Activated naive CD4-positive, alpha-beta T cell treated with anti-CD3 and anti-CD28 coated beads, Interleukin-2, amount 10 ng/mL, durations not matched to agents 7 days and 5 days (primary cell): ENCODE measurements at regions not wholly inside any gene's neighbourhood (a gene's known extent, or its start where the extent isn't known, plus 50 kb on each side); places are given as distances from the start of the nearest gene placed in this dataset.
"Not testable (repeated sequence)": the region's sequence is repeated elsewhere in the genome, so short reads cannot be mapped to it uniquely, and the experiment has no call there.

Experiments used
- CTCF ChIA-PET: fragments of 350-600 bp; sonication (Branson Sonifier 250); formaldehyde crosslinking; loops from one replicate; lab custom pipeline; 2021; ENCODE audit warnings: antibody characterized with exemption; lab: Charles Lee
- DNase-seq: peaks from one replicate; pipeline ENCODE4 v3.0.0-alpha.2; 2020
- H3K27ac Mint-ChIP-seq: one replicate; pipeline ENCODE4 v1.8.0; 2021; ENCODE audit warnings: mild to moderate bottlenecking, moderate library complexity, mixed read lengths
- H3K27me3 Mint-ChIP-seq: one replicate; pipeline ENCODE4 v1.8.0; 2021; ENCODE audit warnings: mild to moderate bottlenecking, mixed read lengths
- H3K36me3 Mint-ChIP-seq: one replicate; pipeline ENCODE4 v1.8.0; 2021; ENCODE audit warnings: mixed read lengths
- H3K4me1 Mint-ChIP-seq: one replicate; pipeline ENCODE4 v1.8.0; 2021; ENCODE audit warnings: mixed read lengths
- H3K4me3 Mint-ChIP-seq: one replicate; pipeline ENCODE4 v1.8.0; 2021; ENCODE audit warnings: mild to moderate bottlenecking, moderate library complexity, mixed read lengths
- H3K9me3 Mint-ChIP-seq: one replicate; pipeline ENCODE4 v1.8.0; 2021; ENCODE audit warnings: mixed read lengths

DNA sequence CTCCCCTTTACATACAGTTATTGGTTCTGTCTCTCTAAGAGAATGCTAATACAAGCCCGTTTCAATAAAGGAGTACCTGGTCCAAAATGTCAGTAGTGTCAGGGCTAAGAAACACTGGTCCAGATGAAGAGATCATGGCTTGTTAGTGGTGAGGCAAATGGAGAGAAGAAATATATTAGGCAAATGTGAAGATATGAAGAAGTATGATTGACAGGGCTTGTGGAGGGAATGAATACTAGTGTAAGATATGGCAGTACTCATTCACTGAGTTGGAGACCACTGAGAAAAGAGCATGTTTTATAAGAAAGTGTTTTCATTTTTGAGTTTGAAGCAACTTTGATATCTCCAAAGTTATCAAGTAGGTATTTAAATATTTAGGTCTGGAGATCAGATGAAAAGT lies 290.5 kb upstream of the MEF2C start:
- Mint-ChIP-seq H3K27ac (no peak overlapping the region), H3K4me1 (no peaks in the 10 kb centered on the region), H3K36me3 (no peaks in the 10 kb centered on the region), H3K27me3 (no peaks in the 10 kb centered on the region), H3K9me3 (peaks cover 1% of the 10 kb centered on the region), H3K4me3 (no peak overlapping the region)
- DNase-seq = no peak
- CTCF ChIA-PET = no interaction called here

DNA sequence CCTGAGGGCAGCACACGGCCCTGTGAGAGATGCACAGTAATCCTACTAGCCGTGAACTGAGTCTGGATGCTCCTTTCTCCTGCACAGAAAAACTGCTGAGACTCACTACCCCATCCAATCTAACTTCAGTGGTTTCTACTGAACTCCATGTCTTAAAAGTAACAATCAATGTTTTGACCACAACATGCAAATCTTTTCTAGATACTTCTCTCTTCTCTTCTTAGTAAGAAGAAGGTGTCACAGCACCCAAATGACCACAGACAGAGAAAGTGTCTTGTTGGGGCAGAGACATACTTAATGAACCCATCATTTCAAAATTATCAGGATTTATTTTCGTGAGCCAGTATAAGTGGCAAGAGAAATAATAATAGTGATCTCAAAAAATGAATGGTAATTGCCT lies 285.8 kb upstream of the MEF2C start:
- no peaks in the 10 kb centered on the region for H3K36me3 Mint-ChIP-seq
- DNase-seq = no peak
- no peaks in the 10 kb centered on the region for H3K4me1 Mint-ChIP-seq
- H3K27ac Mint-ChIP-seq = no peak overlapping the region
- H3K27me3 Mint-ChIP-seq = no peaks in the 10 kb centered on the region
- CTCF ChIA-PET = no interaction called here
- H3K4me3 Mint-ChIP-seq = no peak overlapping the region
- peaks cover 3% of the 10 kb centered on the region for H3K9me3 Mint-ChIP-seq

DNA sequence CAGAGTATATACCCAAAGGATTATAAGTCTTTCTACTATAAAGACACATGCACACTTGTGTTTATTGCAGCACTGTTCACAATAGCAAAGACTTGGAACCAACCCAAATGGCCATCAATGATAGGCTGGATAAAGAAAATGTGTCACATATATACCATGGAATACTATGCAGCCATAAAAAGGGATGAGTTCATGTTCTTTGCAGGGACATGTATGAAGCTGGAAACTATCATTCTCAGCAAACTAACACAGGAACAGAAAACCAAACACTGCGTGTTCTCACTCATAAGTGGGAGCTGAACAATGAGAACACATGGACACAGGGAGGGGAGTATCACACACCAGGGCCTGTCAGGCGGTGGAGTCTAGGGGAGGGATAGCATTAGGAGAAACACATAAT lies 281.7 kb upstream of the MEF2C start:
- H3K4me1 Mint-ChIP-seq, H3K27ac Mint-ChIP-seq, H3K27me3 Mint-ChIP-seq, H3K4me3 Mint-ChIP-seq, H3K36me3 Mint-ChIP-seq, H3K9me3 Mint-ChIP-seq, CTCF ChIA-PET, DNase-seq: not testable (repeated sequence)

DNA sequence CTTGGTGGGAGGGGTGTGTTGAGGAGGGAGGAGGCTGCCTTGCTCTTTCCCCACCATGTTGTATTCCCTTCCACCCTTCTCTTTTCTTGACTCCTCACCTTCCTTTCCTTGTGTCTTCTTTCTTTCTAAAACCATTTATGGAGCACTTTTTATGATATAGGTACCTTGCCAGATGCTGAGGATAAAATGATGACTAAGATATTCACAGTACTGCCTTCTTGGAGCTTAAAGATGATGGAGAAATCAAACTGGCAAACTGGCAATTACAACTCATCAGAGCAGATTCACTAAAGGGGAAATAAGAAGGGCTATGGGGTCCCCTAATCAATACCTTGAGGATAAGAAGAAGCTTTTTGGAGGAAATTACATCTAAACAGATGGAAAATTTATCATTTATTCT lies 273.2 kb upstream of the MEF2C start:
- no peaks in the 10 kb centered on the region for H3K4me1 Mint-ChIP-seq
- H3K9me3 Mint-ChIP-seq = no peaks in the 10 kb centered on the region
- no peaks in the 10 kb centered on the region for H3K27me3 Mint-ChIP-seq
- H3K4me3 Mint-ChIP-seq = no peak overlapping the region
- H3K36me3 Mint-ChIP-seq = no peaks in the 10 kb centered on the region
- DNase-seq = no peak
- no peak overlapping the region for H3K27ac Mint-ChIP-seq
- CTCF ChIA-PET = no interaction called here

DNA sequence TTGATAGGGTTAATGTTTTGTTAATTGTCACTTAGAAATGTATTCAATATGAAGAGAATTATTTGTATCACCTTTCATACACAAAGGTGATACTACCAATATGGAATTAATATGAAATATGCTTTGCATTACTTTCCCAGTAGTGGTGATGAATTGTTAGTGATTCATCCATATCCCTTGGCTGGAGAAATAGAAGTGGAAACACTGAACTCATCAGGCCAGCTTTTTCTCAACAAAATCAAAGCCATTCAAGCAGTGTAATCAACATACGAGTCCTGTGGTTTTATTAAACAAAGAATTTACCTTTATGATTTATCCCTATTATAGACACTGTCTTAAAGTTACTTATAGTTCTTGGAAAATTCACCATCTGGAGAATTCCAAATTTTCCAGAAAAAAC lies 264.0 kb upstream of the MEF2C start:
- DNase-seq = no peak
- CTCF ChIA-PET = no interaction called here
- Mint-ChIP-seq H3K9me3 (peaks cover 2% of the 10 kb centered on the region), H3K4me1 (no peaks in the 10 kb centered on the region), H3K27ac (no peak overlapping the region), H3K27me3 (no peaks in the 10 kb centered on the region), H3K4me3 (no peak overlapping the region), H3K36me3 (no peaks in the 10 kb centered on the region)

DNA sequence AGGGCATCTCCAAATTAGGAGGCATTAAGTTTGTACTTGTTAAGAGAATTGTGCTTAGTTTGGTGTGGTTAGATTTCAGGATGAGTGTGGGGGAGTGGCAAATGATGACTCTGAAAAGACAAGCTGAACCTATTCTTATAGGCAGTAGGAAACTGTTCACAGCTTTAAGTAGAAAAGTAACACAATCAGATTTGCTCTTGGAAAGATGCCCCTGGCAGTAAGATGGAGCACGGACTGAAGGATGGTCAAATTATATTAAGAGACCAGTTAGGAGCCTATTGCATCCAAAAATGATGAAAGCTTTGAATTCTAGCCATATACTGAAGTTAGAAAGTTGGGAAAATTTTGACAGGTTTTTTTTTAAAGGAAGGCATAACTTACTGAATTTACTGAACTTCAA lies 254.2 kb upstream of the MEF2C start:
- Mint-ChIP-seq H3K27me3 (no peaks in the 10 kb centered on the region), H3K9me3 (no peaks in the 10 kb centered on the region), H3K36me3 (no peaks in the 10 kb centered on the region), H3K4me1 (no peaks in the 10 kb centered on the region), H3K4me3 (no peak overlapping the region), H3K27ac (no peak overlapping the region)
- DNase-seq = no peak
- CTCF ChIA-PET = no interaction called here

DNA sequence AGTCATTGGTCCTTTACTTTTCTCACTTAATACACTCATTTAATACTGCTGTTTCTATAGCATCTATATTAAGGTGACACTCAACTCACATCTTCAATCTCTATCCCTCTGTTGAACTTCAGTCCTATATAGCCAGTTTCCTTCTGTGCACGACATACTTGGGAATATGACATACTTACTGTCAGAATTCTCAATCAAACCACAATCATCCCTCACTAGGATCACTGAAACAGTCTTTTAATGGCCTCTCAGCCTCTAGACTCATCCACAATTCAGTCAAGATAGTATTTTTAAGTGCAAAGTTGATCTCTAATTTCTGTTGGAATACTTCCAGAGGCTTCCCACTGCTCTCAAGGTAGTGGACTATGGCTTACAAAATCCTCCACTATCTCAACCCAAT lies 251.0 kb upstream of the MEF2C start:
- no peak overlapping the region for H3K4me3 Mint-ChIP-seq
- H3K27me3 Mint-ChIP-seq = no peaks in the 10 kb centered on the region
- H3K36me3 Mint-ChIP-seq = no peaks in the 10 kb centered on the region
- H3K4me1 Mint-ChIP-seq = no peaks in the 10 kb centered on the region
- DNase-seq = no peak
- CTCF ChIA-PET = no interaction called here
- H3K9me3 Mint-ChIP-seq = no peaks in the 10 kb centered on the region
- H3K27ac Mint-ChIP-seq = no peak overlapping the region

DNA sequence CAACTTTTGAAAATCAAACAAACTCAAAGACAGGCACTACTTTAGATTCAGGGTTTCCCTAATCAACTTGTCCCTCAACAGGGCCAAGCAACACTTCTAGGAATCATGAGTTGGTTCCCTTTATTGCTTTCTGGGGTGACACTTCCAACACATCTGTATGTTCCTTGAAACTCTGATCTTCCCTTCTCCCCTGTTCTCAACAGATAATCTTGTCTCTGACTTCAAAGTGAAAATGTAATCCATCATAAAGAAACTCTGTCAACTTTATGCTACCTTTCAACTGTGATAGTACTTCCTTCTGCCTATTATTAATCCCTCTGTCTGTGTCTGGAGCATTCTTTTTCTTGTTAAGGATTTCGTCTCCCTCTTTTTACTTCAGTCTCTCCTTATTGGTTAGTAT lies 250.1 kb upstream of the MEF2C start:
- Mint-ChIP-seq H3K27ac (no peak overlapping the region), H3K9me3 (no peaks in the 10 kb centered on the region), H3K27me3 (no peaks in the 10 kb centered on the region), H3K4me1 (no peaks in the 10 kb centered on the region), H3K4me3 (no peak overlapping the region), H3K36me3 (no peaks in the 10 kb centered on the region)
- DNase-seq = no peak
- CTCF ChIA-PET = no interaction called here

DNA sequence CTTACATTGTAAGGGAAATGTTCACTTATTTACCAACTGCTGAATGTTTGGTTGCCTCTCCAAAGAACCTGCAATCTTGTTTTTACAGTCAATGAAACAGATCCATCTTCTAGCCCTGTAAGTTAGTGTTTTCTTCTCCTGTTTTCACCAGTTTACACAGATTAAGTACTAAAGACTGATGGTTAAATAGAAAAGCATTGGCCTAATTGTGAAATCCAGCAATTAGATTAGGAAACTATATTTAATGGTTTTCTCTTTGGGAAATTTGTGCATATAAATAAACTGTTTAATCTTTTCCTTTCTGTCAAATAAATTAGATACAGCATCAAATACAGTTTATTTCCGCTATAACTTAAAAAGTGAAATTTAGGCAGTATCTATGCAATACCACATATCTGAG lies 247.9 kb upstream of the MEF2C start:
- Mint-ChIP-seq H3K4me3 (no peak overlapping the region), H3K4me1 (no peaks in the 10 kb centered on the region), H3K27me3 (no peaks in the 10 kb centered on the region), H3K36me3 (no peaks in the 10 kb centered on the region), H3K27ac (no peak overlapping the region), H3K9me3 (no peaks in the 10 kb centered on the region)
- no peak for DNase-seq
- CTCF ChIA-PET = no interaction called here

DNA sequence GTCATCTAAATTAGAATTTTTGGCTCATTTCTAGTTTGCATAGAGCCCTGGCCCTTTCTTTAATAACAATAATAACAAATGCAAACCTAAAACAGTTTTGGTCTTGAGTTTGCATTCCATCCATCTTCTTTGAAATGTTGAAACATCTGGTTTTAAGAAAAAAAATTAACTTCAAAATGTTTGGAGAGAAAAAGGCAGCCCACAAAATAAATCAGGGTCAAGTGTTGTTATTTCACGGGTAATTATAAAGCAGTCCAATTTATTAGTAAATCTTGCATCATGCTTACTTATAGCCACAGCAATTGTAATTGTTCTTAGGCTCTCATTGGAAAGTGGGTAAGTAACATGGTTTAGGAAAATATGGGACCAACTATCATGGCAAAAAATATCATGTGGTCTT lies 247.0 kb upstream of the MEF2C start:
- H3K27ac Mint-ChIP-seq = no peak overlapping the region
- CTCF ChIA-PET = no interaction called here
- H3K9me3 Mint-ChIP-seq = no peaks in the 10 kb centered on the region
- no peak overlapping the region for H3K4me3 Mint-ChIP-seq
- DNase-seq = no peak
- H3K27me3 Mint-ChIP-seq = no peaks in the 10 kb centered on the region
- H3K36me3 Mint-ChIP-seq = no peaks in the 10 kb centered on the region
- H3K4me1 Mint-ChIP-seq = no peaks in the 10 kb centered on the region

DNA sequence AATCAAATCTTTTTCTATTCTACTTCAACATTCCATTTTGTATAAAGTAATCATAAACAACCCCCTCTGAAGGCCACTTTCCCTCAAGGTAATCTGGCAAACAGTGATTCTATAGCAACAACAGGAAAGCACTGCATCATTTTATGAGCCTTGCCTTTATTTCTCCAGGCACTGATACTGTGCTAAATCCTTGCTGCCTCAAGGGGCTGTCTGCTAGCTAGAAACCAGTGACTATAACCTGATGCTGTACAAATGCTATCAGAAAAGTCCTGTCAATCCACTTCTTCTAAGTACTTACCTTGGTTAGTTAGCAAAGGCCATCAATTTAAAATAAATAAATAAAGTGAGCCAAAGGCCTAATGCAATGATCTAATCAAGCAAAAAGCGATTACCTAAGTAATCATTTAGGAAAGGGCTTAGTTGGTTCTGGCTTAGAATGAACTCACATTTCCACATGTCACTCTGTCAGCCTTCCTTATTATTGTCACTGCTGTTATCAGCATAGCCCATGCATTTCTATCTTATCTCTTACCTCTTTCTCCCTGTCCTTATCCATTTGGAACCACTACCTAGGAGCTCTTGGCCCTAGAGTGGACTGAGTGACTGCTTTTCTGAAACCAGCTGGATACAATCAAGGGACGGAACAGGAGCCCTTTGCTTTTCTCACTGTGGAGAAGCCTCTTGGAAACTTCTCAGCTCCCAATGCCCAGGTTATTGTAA lies 246.1 kb upstream of the MEF2C start:
- no peaks in the 10 kb centered on the region for H3K9me3 Mint-ChIP-seq
- H3K27ac Mint-ChIP-seq = no peak overlapping the region
- H3K4me3 Mint-ChIP-seq = no peak overlapping the region
- H3K36me3 Mint-ChIP-seq = no peaks in the 10 kb centered on the region
- CTCF ChIA-PET = no interaction called here
- H3K27me3 Mint-ChIP-seq = no peaks in the 10 kb centered on the region
- no peak for DNase-seq
- no peaks in the 10 kb centered on the region for H3K4me1 Mint-ChIP-seq

DNA sequence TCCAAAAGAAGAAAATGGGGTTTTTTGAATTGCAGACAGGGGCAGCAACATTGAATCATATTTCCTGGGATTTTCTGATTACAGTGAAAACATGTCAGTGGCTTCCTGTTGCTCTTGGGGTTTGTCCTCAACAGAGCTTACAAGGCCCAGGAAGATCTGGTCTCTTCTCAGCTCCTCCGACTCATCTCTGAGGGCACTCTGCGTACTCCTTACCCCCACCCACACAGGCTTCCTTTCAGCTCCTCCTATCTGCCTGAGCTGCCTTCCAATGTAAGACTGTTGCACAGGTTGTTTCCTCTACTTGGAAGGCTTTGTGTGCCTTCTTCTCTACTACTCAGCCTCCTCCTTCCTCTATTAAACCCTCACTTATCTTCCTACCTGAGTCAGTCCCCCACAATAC lies 245.1 kb upstream of the MEF2C start:
- Mint-ChIP-seq H3K27ac (no peak overlapping the region), H3K9me3 (no peaks in the 10 kb centered on the region), H3K27me3 (no peaks in the 10 kb centered on the region), H3K4me3 (no peak overlapping the region), H3K36me3 (no peaks in the 10 kb centered on the region), H3K4me1 (no peaks in the 10 kb centered on the region)
- CTCF ChIA-PET = no interaction called here
- DNase-seq = no peak

DNA sequence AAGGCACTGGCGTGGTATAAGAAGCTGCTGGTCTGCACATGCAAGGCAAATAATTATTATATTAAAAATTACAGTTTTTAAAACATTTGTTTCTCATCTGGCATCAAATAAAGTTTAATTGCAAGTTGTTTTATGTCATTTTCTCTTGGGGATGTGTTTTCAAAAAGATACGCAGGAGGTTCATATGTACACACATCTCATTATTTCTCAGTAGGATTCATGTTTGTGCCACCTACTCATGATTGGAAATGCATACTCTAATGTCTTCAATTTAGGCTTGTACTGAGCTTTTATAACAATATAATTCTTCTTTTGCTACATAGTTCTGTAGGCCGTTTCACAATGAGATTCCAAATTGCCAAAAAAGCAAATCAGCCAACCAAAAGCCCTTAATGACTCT lies 244.2 kb upstream of the MEF2C start:
- DNase-seq = no peak
- H3K4me1 Mint-ChIP-seq = no peaks in the 10 kb centered on the region
- H3K36me3 Mint-ChIP-seq = no peaks in the 10 kb centered on the region
- H3K27me3 Mint-ChIP-seq = no peaks in the 10 kb centered on the region
- H3K9me3 Mint-ChIP-seq = no peaks in the 10 kb centered on the region
- no peak overlapping the region for H3K27ac Mint-ChIP-seq
- no peak overlapping the region for H3K4me3 Mint-ChIP-seq
- CTCF ChIA-PET = no interaction called here

DNA sequence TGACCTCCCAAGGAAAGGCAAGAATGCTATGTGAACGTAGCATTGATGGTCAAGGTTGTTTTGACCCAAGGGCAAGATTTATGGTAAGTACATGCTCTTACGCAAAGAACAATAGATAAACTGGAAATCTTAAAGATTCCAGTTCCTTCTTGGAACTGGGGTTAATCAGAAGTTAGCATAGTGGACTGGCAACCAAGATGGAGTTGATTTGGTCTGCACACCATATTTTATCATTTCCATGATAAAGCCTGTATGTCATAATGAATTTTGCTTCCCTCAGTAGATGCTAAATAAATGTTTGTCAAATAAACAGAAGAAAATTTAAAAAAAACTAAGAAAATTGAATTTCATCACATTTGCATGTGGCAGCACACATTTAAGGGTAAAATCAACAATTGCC lies 242.4 kb upstream of the MEF2C start:
- DNase-seq = no peak
- CTCF ChIA-PET = no interaction called here
- Mint-ChIP-seq H3K4me1 (no peaks in the 10 kb centered on the region), H3K27ac (no peak overlapping the region), H3K36me3 (no peaks in the 10 kb centered on the region), H3K9me3 (no peaks in the 10 kb centered on the region), H3K4me3 (no peak overlapping the region), H3K27me3 (no peaks in the 10 kb centered on the region)

DNA sequence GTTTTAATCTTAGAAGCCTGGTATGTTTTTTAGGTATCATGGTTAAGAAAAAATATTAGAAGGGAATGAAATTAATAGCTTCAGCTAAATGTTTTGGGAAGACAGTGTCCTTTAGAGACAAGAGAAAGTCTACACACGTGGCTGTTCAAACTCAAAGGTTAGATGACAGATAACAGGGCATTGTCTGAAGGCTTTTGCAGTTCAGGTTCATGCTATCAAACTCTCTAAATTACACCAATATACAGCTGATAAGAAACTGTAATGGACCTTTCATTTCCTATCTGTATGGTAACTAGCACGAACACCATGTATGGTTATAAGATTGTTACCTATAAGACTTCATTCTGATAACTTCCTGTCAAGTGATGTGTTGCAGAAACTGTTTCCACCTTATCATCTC lies 240.6 kb upstream of the MEF2C start:
- DNase-seq = no peak
- Mint-ChIP-seq H3K27me3 (no peaks in the 10 kb centered on the region), H3K9me3 (no peaks in the 10 kb centered on the region), H3K36me3 (no peaks in the 10 kb centered on the region), H3K4me3 (no peak overlapping the region), H3K4me1 (no peaks in the 10 kb centered on the region), H3K27ac (no peak overlapping the region)
- CTCF ChIA-PET = no interaction called here

DNA sequence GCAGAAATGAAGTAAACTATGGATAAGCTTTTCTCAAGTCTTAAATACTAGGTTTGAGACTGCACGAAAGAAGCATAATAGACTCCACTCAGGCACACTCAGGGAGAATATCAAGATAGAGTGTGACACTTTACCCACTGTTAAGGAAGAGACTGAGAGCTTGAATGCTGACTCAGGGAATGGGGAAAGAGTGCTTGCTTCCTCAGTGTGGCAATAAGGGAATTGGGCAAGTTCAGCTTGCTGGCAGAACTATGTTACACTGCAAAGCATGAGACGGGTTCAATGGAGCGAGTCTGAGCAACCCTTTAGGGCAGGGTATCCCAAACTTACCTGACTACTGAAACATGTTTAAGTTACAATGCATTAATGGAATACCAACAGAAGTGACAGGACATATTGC lies 237.7 kb upstream of the MEF2C start:
- Mint-ChIP-seq H3K4me3 (no peak overlapping the region), H3K36me3 (no peaks in the 10 kb centered on the region), H3K27me3 (no peaks in the 10 kb centered on the region), H3K9me3 (no peaks in the 10 kb centered on the region), H3K4me1 (no peaks in the 10 kb centered on the region), H3K27ac (no peak overlapping the region)
- CTCF ChIA-PET = no interaction called here
- no peak for DNase-seq
